Aorta (tissue), 5 donors: ENCODE measurements at regions not wholly inside any gene's neighbourhood (a gene's known extent, or its start where the extent isn't known, plus 50 kb on each side); places are given as distances from the start of the nearest gene placed in this dataset.

Experiments
- ATAC-seq: fragments of 200-7000 bp; cut with Tn5 transposase; one replicate; pipeline ENCODE4 v1.9.1; 2022; ENCODE audit warnings: moderate library complexity; ENCODE audit not compliant: low FRiP score
- DNase-seq, 2 donors: peaks; one replicate each; pipeline ENCODE4 v3.0.0-alpha.2; 2020
- H3K27ac ChIP-seq, 2 donors: one replicate each; pipeline ENCODE4 v1.5.1; 2013; ENCODE audit warnings: low read length in 2 of 2, mild to moderate bottlenecking in 2 of 2, moderate library complexity in 2 of 2, control low read depth in 1 of 2, inconsistent platforms in 1 of 2, low read depth in 1 of 2
- H3K27me3 ChIP-seq, 2 donors: one replicate each; pipeline ENCODE4 v1.6.1; 2013; ENCODE audit warnings: control low read depth in 1 of 2, low read length in 1 of 2, mild to moderate bottlenecking in 1 of 2, moderate library complexity in 1 of 2; ENCODE audit not compliant: insufficient read depth in 2 of 2, control insufficient read depth in 1 of 2
- H3K36me3 ChIP-seq, 2 donors: one replicate each; pipeline ENCODE4 v1.6.1; 2013; ENCODE audit warnings: control low read depth in 1 of 2, low read length in 1 of 2, mild to moderate bottlenecking in 1 of 2; ENCODE audit not compliant: insufficient read depth in 2 of 2, control insufficient read depth in 1 of 2
- H3K4me1 ChIP-seq, 2 donors: one replicate each; pipeline ENCODE4 v1.6.1; 2013; ENCODE audit warnings: low read length in 2 of 2, control low read depth in 1 of 2, mild to moderate bottlenecking in 1 of 2, moderate library complexity in 1 of 2; ENCODE audit not compliant: insufficient read depth in 2 of 2, control insufficient read depth in 1 of 2
- H3K4me3 ChIP-seq, 2 donors: one replicate each; pipeline ENCODE4 v1.5.1; 2013; ENCODE audit warnings: low read length in 2 of 2, control low read depth in 1 of 2, mild to moderate bottlenecking in 1 of 2
- H3K9me3 ChIP-seq: one replicate; pipeline ENCODE4 v1.6.1; 2013; ENCODE audit warnings: mild to moderate bottlenecking, low read length; ENCODE audit not compliant: control insufficient read depth
- WGBS, 2 donors: extraction: QIAGEN DNeasy Blood & Tissue Kit; methylation state at CpG; one replicate each; pipeline ENCODE4 v1.1.7; 2013; 5-methylcytosine and 5-hydroxymethylcytosine counted together
- intact Hi-C, 2 donors: fragments of 100-400 bp; cut with DNase I; formaldehyde crosslinking; loops; one replicate each; pipeline versions ENCODE4 v1.14.2 to v1.15.0; 2022
- donor health status: healthy with polysubstance abuse.
- donor health status: Bipolar disorder and iron deficiency.
- donor health status: DM: no; HTN: no; CAD: no.
- donor health status: DM: no; HTN: no; CAD: no.
- donor health status: DM: yes; HTN: yes; CAD: no.

DNA sequence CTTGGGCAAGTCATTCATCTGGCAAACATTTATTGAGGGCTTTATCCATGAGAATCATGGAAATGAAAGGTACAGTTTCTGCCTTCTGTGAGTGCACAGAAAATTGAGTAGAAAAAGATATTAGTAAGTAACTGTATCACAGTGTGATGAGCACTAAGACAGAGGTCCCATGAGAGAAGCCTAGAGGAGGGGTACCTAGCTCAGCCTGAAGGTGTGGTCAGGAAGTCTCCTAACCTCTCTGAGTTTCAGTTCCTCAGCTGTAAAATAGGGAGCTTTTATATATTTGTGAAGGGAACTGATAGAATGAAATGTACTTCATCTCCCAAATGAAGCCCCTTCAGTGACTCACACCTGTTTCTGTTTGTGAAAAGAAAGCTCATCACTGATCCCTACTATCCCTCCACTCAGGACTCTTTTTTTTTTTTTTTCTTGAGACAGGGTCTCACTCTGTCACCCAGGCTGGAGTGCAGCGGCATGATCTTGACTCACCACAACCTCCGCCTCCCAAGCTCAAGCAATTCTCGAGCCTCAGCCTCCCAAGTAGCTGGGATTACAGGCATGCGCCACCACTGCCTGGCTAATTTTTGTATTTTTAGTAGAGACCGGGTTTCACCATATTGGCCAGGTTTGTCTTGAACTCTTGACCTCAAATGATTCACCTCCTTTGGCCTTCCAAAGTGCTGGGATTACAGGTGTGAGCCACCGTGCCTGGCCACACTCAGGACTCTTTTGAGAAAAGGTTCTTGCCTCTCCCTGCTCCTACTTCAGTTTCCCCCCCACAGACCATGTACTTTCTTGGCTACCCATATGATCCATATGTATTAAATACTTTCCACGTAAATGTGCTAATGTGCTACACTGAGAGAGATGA is 93.7 kb upstream of the FUT8 start:
- Histone ChIP-seq H3K36me3 (no peaks in the 10 kb centered on the region), H3K4me1 (no peaks in the 10 kb centered on the region), H3K4me3 (no peak overlapping the region), H3K27me3 (peaks cover 0 to 3% of the 10 kb centered on the region in 2 donors), H3K9me3 (peaks cover 3% of the 10 kb centered on the region), H3K27ac (no peak overlapping the region)
- intact Hi-C loops = no loop called here
- WGBS, 2 donors = 86 to 88% methylated on average over 7 of the region's 7 CpGs
- DNase-seq = no peak
- no peak for ATAC-seq

DNA sequence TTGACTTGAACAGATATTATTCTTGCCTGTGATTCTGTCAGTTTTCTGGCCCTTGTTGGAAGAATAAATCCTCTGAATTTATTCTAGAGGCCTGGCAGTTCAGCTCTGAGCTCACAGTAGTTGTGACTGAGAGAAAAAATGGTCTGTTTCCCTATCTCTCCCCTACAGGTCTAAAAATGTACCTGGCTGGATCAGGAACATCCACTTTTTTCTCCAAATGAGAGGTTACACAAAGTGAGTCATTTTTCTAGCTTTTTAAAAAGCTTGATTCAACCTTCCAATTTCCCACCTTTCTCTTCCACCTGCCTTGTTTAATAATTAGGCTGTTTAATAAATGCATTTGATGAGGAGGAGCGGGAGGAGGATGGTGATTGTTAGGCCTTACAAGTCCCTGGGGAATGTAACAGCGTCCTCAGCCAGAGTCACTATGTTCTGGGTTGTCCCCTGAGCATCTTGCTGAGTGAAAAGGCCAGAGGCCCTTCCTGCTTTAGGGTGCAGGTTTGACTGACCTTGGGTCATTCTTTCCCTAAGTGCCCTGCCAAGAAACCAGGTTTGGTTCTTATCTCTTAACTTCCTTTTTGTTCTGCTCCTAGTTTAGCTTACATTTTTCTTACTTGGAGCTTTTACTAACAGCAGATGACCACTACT is 91.7 kb upstream of the FUT8 start:
- Histone ChIP-seq H3K27ac (no peak overlapping the region), H3K36me3 (no peaks in the 10 kb centered on the region), H3K4me3 (no peak overlapping the region), H3K4me1 (no peaks in the 10 kb centered on the region), H3K9me3 (peaks cover 3% of the 10 kb centered on the region), H3K27me3 (peaks cover 0 to 3% of the 10 kb centered on the region in 2 donors)
- 71 to 75% methylated on average over 2 of the region's 2 CpGs for WGBS, 2 donors
- ATAC-seq = no peak
- intact Hi-C loops = no loop called here
- DNase-seq = no peak

DNA sequence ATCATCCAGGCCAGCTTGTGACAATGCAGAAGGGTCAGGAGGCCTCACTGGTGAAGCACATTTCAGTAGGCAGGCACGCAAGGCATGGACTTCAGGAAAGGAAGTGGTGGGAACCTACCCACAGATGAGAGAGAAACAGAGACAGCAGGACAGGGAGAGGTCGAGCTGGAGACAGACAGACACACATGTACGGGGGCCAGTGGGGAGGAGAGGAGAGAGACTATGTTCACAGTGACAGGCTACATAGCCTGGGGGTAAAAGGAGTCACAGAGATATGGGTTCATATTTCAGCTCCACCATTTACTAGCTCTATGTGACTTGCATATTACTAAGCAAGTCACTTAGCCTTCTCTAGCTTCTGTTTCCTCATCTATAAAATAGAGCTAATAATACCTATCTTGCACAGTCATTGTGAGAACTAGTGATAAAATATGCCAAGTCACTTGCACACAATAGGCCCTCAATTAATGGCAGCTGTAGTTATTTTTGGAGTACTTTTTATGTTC is 91.1 kb upstream of the FUT8 start:
- no peak overlapping the region for H3K27ac ChIP-seq
- no peak overlapping the region for H3K4me3 ChIP-seq
- WGBS, 2 donors = 73 to 75% methylated on average over 3 of the region's 3 CpGs
- no peak for DNase-seq
- H3K4me1 ChIP-seq = no peaks in the 10 kb centered on the region
- ATAC-seq = no peak
- no peaks in the 10 kb centered on the region for H3K27me3 ChIP-seq
- H3K9me3 ChIP-seq = no peaks in the 10 kb centered on the region
- no peaks in the 10 kb centered on the region for H3K36me3 ChIP-seq
- intact Hi-C loops = no loop called here

DNA sequence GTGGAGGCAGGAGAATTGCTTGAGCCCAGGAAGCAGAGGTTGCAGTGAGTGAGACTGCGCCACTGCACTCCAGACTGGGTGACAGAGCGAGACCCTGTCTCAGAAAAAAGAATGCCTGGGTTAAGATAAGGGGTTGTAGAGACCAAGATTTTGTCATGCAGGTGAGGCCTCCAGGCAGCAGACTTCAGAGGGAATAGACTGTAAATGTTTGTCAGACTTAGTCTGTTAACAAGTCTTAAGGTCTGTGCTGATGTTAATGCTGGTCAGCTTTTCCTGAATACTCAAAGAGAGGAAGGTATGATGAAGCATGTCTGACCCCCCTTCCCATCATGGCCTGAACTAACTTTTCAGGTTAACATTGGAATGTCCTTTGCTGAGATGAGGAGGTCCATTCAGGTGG is 83.0 kb upstream of the FUT8 start:
- no peaks in the 10 kb centered on the region for H3K36me3 ChIP-seq
- no peaks in the 10 kb centered on the region for H3K4me1 ChIP-seq
- no peak overlapping the region for H3K27ac ChIP-seq
- intact Hi-C loops = no loop called here
- WGBS, 2 donors = 86 to 93% methylated on average over 2 of the region's 2 CpGs
- no peaks in the 10 kb centered on the region for H3K9me3 ChIP-seq
- DNase-seq (no peak), ATAC-seq (no peak)
- no peak overlapping the region for H3K4me3 ChIP-seq
- no peaks in the 10 kb centered on the region for H3K27me3 ChIP-seq

DNA sequence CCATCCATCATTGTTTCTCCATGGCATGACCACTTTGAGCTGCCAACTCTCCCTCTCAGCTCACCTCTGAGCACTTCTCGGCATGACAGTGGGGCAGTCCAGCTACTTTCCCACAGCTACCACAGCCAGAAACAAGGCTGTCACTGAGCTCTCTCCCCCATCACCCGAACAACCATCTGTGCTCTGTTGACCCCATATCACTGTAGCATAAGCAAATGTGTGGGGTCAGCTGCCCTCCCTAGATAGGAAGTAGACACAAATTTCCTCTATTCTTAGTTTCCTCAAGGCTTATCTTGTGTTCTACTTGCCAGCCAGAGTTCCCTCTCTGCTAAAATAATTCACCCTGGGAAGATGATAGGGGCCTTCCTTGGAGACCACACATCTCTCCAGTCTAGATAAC is 82.6 kb upstream of the FUT8 start:
- Histone ChIP-seq H3K4me3 (no peak overlapping the region), H3K27me3 (no peaks in the 10 kb centered on the region), H3K9me3 (no peaks in the 10 kb centered on the region), H3K27ac (no peak overlapping the region), H3K4me1 (no peaks in the 10 kb centered on the region), H3K36me3 (no peaks in the 10 kb centered on the region)
- 53 to 80% methylated on average over 2 of the region's 2 CpGs for WGBS, 2 donors
- intact Hi-C loops = no loop called here
- DNase-seq = no peak
- no peak for ATAC-seq

DNA sequence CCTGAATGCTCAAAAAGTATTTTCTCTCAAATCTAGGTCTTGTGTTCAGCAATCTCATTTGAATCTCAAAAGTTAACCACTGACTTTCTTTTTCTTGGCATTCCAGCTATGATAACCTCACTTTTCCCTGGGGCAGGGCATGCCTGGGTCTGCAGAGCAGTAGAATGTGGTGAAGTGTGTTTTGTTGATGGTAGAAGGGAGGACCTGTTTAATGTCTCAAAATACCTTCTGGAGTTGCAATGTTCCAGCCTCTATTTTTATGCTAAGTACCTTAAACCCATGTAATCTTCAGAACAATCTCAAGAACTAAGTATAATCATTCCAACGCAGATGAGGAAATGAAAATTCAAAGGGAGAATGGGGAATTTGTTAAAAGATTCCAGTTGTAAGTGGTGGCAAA is 82.1 kb upstream of the FUT8 start:
- H3K4me3 ChIP-seq = no peak overlapping the region
- no peaks in the 10 kb centered on the region for H3K36me3 ChIP-seq
- no peaks in the 10 kb centered on the region for H3K9me3 ChIP-seq
- no peaks in the 10 kb centered on the region for H3K27me3 ChIP-seq
- intact Hi-C loops = no loop called here
- no peak overlapping the region for H3K27ac ChIP-seq
- DNase-seq (no peak), ATAC-seq (no peak)
- WGBS, 2 donors = 27 to 42% methylated on average over 1 of the region's 1 CpG
- H3K4me1 ChIP-seq = no peaks in the 10 kb centered on the region

DNA sequence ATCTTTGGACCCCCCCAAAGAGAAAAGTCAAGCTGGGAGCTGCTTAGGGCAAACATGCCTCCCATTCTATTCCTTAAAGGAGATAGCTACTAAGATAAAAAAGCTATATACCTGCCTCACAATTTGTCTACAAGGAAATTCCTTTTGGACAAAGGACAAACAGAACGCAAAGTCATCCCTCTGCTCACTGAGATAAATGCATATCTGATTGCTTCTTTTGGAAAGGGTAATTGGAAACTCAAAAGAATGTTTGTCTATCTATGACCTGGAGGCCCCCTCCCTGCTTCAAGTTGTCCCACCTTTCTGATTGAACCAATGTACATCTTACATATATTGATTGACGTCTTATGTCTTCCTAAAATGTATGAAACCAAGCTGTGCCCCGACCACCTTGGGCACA is 80.9 kb upstream of the FUT8 start:
- ATAC-seq (no peak), DNase-seq (no peak)
- peaks cover 0 to 1% of the 10 kb centered on the region in 2 donors for H3K27me3 ChIP-seq
- no peaks in the 10 kb centered on the region for H3K9me3 ChIP-seq
- H3K36me3 ChIP-seq = no peaks in the 10 kb centered on the region
- no peak overlapping the region for H3K27ac ChIP-seq
- H3K4me1 ChIP-seq = no peaks in the 10 kb centered on the region
- 90 to 93% methylated on average over 3 of the region's 3 CpGs for WGBS, 2 donors
- H3K4me3 ChIP-seq = no peak overlapping the region
- intact Hi-C loops = no loop called here

DNA sequence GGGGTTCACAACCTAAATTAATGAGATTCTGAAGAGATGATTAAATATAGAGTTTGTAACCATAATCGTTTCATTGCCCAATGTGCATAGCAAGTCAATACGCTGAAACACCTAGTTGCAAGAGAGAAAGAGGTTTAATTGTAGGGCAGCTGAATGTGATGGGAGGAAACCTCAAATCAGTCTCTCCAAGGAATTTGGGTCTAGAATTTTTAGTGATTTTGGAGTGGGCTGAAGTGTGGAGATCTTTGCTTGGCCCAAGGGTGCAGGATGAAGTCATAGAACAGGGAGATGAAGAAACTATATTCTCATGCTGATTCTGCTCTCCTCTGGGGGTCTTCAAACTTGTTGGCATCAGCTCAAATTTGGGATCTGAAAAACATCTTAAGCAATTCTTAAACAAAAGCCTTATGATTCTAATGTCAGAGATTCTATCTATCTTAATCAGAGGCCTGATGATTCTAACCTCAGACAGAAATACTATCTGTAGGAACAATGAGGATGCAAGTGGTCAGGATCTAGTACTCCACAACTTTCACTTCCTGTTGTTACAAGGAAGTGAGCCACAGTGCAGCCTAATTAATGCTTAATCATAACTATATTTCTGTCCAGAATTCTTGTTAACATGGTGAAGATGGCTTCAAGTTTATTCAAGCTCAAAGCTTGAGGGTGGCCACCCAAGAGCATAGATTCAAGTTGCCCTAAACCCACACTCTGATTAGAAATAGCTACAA is 80.2 kb upstream of the FUT8 start:
- Histone ChIP-seq H3K4me3 (no peak overlapping the region), H3K36me3 (no peaks in the 10 kb centered on the region), H3K27ac (no peak overlapping the region), H3K9me3 (no peaks in the 10 kb centered on the region), H3K4me1 (no peaks in the 10 kb centered on the region), H3K27me3 (peaks cover 0 to 1% of the 10 kb centered on the region in 2 donors)
- ATAC-seq (no peak), DNase-seq (no peak)
- intact Hi-C loops = no loop called here
- 93 to 97% methylated on average over 2 of the region's 2 CpGs for WGBS, 2 donors
